ENCODE measurements at regions not wholly inside any gene's neighbourhood (a gene's known extent, or its start where the extent isn't known, plus 50 kb on each side); places are given as distances from the start of the nearest gene placed in this dataset.

- no peak for TF ChIP-seq POLR2A (IDR thresholded peaks at IDR 0.05)
- TF ChIP-seq POLR2AphosphoS5 (IDR thresholded peaks at IDR 0.05) = no peak
- TF ChIP-seq CTCF (IDR thresholded peaks at IDR 0.05) = no peak
- H3K4me1 ChIP-seq = no peaks in the 10 kb centered on the region
- no peak for DNase-seq (ENCODE audit: low spot score in 2 of 2)
- H3K27ac ChIP-seq = no peak overlapping the region
- no peaks in the 10 kb centered on the region for H3K9me3 ChIP-seq
- no peak overlapping the region for H3K4me3 ChIP-seq
- no peaks in the 10 kb centered on the region for H3K36me3 ChIP-seq
- H3K27me3 ChIP-seq = no peaks in the 10 kb centered on the region
- intact Hi-C loops (cut with DNase I; ENCODE audit: low total_unique reads) = no loop called here
Observed at GRCh38 chr2:146193619-146194018, 1651.2 kb upstream of the ACVR2A start.

GRCh38 chr2:146189541-146189940 lies 1655.3 kb upstream of the ACVR2A start:
- Histone ChIP-seq H3K4me1 (no peaks in the 10 kb centered on the region), H3K27ac (no peak overlapping the region), H3K4me3 (no peak overlapping the region), H3K27me3 (no peaks in the 10 kb centered on the region), H3K36me3 (no peaks in the 10 kb centered on the region), H3K9me3 (no peaks in the 10 kb centered on the region)
- intact Hi-C loops (cut with DNase I; ENCODE audit: low total_unique reads) = no loop called here
- TF ChIP-seq POLR2AphosphoS5 (IDR thresholded peaks at IDR 0.05) (no peak), POLR2A (IDR thresholded peaks at IDR 0.05) (no peak)
- no peak for DNase-seq (ENCODE audit: low spot score in 2 of 2)

- Histone ChIP-seq H3K4me1 (no peaks in the 10 kb centered on the region), H3K4me3 (no peak overlapping the region), H3K27ac (no peak overlapping the region), H3K36me3 (no peaks in the 10 kb centered on the region), H3K9me3 (peaks cover 0 to 24% of the 10 kb centered on the region in 2 donors), H3K27me3 (no peaks in the 10 kb centered on the region)
- intact Hi-C loops (cut with DNase I; ENCODE audit: low total_unique reads) = loop anchor here (5.0 kb wide), 1 partner anchor 192 kb away; no protein-coding TSS in a partner anchor
- TF ChIP-seq CTCF (IDR thresholded peaks at IDR 0.05) = no peak
- no peak for TF ChIP-seq POLR2A (IDR thresholded peaks at IDR 0.05)
- TF ChIP-seq POLR2AphosphoS5 (IDR thresholded peaks at IDR 0.05) = no peak
- DNase-seq (ENCODE audit: low spot score in 2 of 2) = no peak
Observed at GRCh38 chr2:146173934-146174333, 1654.0 kb upstream of the ZEB2 start.

- intact Hi-C loops (cut with DNase I; ENCODE audit: low total_unique reads) = loop anchor here (2.0 kb wide), 1 partner anchor 59 kb away; no protein-coding TSS in a partner anchor
- Histone ChIP-seq H3K27ac (no peak overlapping the region), H3K9me3 (no peaks in the 10 kb centered on the region), H3K36me3 (no peaks in the 10 kb centered on the region), H3K4me3 (no peak overlapping the region), H3K27me3 (no peaks in the 10 kb centered on the region), H3K4me1 (no peaks in the 10 kb centered on the region)
- no peak for DNase-seq (ENCODE audit: low spot score in 2 of 2)
- TF ChIP-seq CTCF (IDR thresholded peaks at IDR 0.05) (no peak), POLR2AphosphoS5 (IDR thresholded peaks at IDR 0.05) (no peak), POLR2A (IDR thresholded peaks at IDR 0.05) (no peak)
Observed at GRCh38 chr2:146161256-146161882, 1641.5 kb upstream of the ZEB2 start.

GRCh38 chr2:146158072-146158674 lies 1638.3 kb upstream of the ZEB2 start:
- no peak overlapping the region for H3K27ac ChIP-seq
- no peaks in the 10 kb centered on the region for H3K36me3 ChIP-seq
- H3K4me1 ChIP-seq = no peaks in the 10 kb centered on the region
- no peaks in the 10 kb centered on the region for H3K27me3 ChIP-seq
- H3K4me3 ChIP-seq = no peak overlapping the region
- intact Hi-C loops (cut with DNase I; ENCODE audit: low total_unique reads) = no loop called here
- no peak for DNase-seq (ENCODE audit: low spot score in 2 of 2)
- no peak for TF ChIP-seq CTCF (IDR thresholded peaks at IDR 0.05)
- TF ChIP-seq POLR2AphosphoS5 (IDR thresholded peaks at IDR 0.05) = no peak
- no peak for TF ChIP-seq POLR2A (IDR thresholded peaks at IDR 0.05)
- no peaks in the 10 kb centered on the region for H3K9me3 ChIP-seq
